Thyroid gland (tissue), 4 donors: ENCODE measurements at regions not wholly inside any gene's neighbourhood (a gene's known extent, or its start where the extent isn't known, plus 50 kb on each side); places are given as distances from the start of the nearest gene placed in this dataset.

Experiments
- DNase-seq, 2 donors: peaks; one replicate each; pipeline ENCODE4 v3.0.0-alpha.2; 2019
- H3K27ac ChIP-seq, 3 donors: fragments of 200-600 bp; sonication (generic); 1 replicate in 2 of 3; 2 replicates in 1 of 3; pipeline ENCODE4 v1.5.1; 2016 to 2019; ENCODE audit warnings: mild to moderate bottlenecking in 1 of 3, moderate library complexity in 1 of 3
- H3K27me3 ChIP-seq: fragments of 200-600 bp; sonication (generic); one replicate; pipeline ENCODE4 v1.5.1; 2019
- H3K36me3 ChIP-seq, 2 donors: fragments of 200-600 bp; sonication (generic); one replicate each; pipeline ENCODE4 v1.5.1; 2016 to 2019
- H3K4me1 ChIP-seq, 2 donors: fragments of 200-600 bp; sonication (generic); one replicate each; pipeline ENCODE4 v1.5.1; 2017 to 2019
- H3K4me3 ChIP-seq, 3 donors: fragments of 200-600 bp; sonication (generic); replicated peaks in 1 of 3; 1 replicate in 2 of 3; 2 replicates in 1 of 3; pipeline ENCODE4 v1.5.1; 2016; ENCODE audit warnings: mild to moderate bottlenecking in 1 of 3
- H3K9me3 ChIP-seq: fragments of 200-600 bp; sonication (generic); one replicate; pipeline ENCODE4 v1.5.1; 2017
- POLR2A ChIP-seq, 2 donors: fragments of 450-650 bp; IDR thresholded peaks; one replicate each; pipeline ENCODE4 v1.6.1; 2017; ENCODE audit warnings: antibody characterized with exemption in 2 of 2, mild to moderate bottlenecking in 2 of 2, moderate library complexity in 1 of 2
- WGBS, 2 donors: methylation state at CpG; one replicate each; pipeline ENCODE4 v1.1.5; 2017; 5-methylcytosine and 5-hydroxymethylcytosine counted together
- intact Hi-C: fragments of 100-400 bp; cut with DNase I; formaldehyde crosslinking; loops from one replicate; pipeline ENCODE4 v1.15.1; 2023
- TF ChIP-seq, protein P1 (sequence below), 6 experiments: fragments of 200-600 bp in 3 of 6; fragments of 450-650 bp in 3 of 6; sonication (generic) in 3 of 6; IDR thresholded peaks; one replicate each; pipeline ENCODE4 v1.5.1; 2016 to 2019; ENCODE audit warnings: antibody characterized with exemption in 6 of 6, mild to moderate bottlenecking in 2 of 6, inconsistent platforms in 1 of 6, moderate library complexity in 1 of 6

- no peaks in the 10 kb centered on the region for H3K27me3 ChIP-seq
- no peak overlapping the region for H3K4me3 ChIP-seq
- H3K4me1 ChIP-seq = peaks cover 0 to 8% of the 10 kb centered on the region in 2 donors
- DNase-seq = no peak
- H3K27ac ChIP-seq = no peak overlapping the region
- no peaks in the 10 kb centered on the region for H3K36me3 ChIP-seq
- 92 to 95% methylated on average over 3 of the region's 3 CpGs for WGBS, 2 donors
- intact Hi-C loops = no loop called here
- TF ChIP-seq, protein P1, sequence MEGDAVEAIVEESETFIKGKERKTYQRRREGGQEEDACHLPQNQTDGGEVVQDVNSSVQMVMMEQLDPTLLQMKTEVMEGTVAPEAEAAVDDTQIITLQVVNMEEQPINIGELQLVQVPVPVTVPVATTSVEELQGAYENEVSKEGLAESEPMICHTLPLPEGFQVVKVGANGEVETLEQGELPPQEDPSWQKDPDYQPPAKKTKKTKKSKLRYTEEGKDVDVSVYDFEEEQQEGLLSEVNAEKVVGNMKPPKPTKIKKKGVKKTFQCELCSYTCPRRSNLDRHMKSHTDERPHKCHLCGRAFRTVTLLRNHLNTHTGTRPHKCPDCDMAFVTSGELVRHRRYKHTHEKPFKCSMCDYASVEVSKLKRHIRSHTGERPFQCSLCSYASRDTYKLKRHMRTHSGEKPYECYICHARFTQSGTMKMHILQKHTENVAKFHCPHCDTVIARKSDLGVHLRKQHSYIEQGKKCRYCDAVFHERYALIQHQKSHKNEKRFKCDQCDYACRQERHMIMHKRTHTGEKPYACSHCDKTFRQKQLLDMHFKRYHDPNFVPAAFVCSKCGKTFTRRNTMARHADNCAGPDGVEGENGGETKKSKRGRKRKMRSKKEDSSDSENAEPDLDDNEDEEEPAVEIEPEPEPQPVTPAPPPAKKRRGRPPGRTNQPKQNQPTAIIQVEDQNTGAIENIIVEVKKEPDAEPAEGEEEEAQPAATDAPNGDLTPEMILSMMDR (IDR thresholded peaks at IDR 0.05) = no peak
- TF ChIP-seq POLR2A (IDR thresholded peaks at IDR 0.05) = no peak
- H3K9me3 ChIP-seq = no peaks in the 10 kb centered on the region
Measured at GRCh38 chr21:27201197-27201596, 234.3 kb upstream of the ADAMTS5 start.

- no peaks in the 10 kb centered on the region for H3K4me1 ChIP-seq
- no peak for DNase-seq
- no peaks in the 10 kb centered on the region for H3K27me3 ChIP-seq
- no peaks in the 10 kb centered on the region for H3K36me3 ChIP-seq
- TF ChIP-seq POLR2A (IDR thresholded peaks at IDR 0.05) = no peak
- TF ChIP-seq, protein P1 (IDR thresholded peaks at IDR 0.05) = no peak
- H3K27ac ChIP-seq = no peak overlapping the region
- no peaks in the 10 kb centered on the region for H3K9me3 ChIP-seq
- intact Hi-C loops = no loop called here
- H3K4me3 ChIP-seq = no peak overlapping the region
- 91 to 98% methylated on average over 3 of the region's 3 CpGs for WGBS, 2 donors
Measured at GRCh38 chr21:27196651-27197050, 229.8 kb upstream of the ADAMTS5 start.

DNA sequence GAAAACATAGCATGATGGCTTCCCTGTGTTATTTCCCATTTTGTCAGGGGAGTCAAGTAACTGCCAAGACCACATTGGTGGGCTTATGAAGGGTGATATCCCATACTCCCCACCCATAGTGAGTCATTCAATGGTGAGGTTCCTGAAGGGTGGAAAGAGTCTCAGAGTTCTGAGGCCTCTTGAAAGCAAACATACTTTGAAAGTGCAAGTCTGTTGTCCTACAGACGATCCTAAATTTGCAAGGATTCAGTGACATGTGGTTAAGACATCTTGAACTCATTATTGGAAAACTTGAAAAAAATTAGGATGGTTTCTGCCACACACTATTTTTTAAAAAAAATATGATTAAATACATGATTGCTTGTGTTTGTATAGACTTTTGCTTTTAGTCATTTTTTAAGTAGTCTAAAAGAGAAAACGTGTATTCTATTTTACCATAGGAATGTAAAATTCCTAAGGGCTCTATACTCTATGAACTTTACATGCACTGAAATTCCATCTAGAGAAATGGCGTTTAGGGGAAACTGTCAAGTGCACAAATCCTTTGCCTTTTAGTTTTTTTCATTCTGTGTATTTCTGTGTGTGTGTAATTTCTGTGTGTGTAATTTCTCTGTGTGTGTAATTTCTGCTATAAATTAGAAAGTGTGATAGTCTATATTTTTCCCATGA is 225.5 kb upstream of the ADAMTS5 start:
- DNase-seq = no peak
- WGBS, 2 donors = 80 to 87% methylated on average over 3 of the region's 3 CpGs

DNA sequence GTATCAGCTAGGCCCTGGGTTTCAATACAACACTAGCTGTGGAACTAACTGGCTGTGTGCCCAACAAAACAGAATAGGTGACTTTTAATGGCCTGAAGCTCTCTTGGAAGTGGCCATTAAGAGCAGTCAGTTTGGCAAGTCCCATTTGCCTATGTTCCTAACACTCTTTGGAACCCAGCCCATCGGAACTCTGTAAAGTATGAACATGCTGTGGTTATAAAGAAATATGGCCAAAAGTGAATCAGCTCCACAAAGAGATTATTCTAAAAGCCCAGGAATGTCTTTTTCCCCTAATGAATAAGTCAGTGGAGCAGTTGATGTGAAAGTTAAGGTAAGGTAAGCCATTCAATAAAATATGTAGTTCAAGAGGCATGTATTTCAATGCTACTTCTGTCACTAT is 223.7 kb upstream of the ADAMTS5 start:
- DNase-seq = peak; percentile 53 to 63
- no peaks in the 10 kb centered on the region for H3K9me3 ChIP-seq
- intact Hi-C loops = no loop called here

More for the DNA sequence above, 225.5 kb upstream of the ADAMTS5 start:
- TF ChIP-seq, protein P1 (IDR thresholded peaks at IDR 0.05) = no peak
- no peak for TF ChIP-seq POLR2A (IDR thresholded peaks at IDR 0.05)
- Histone ChIP-seq H3K36me3 (no peaks in the 10 kb centered on the region), H3K4me3 (no peak overlapping the region), H3K27me3 (no peaks in the 10 kb centered on the region), H3K27ac (no peak overlapping the region), H3K4me1 (peaks cover 6 to 12% of the 10 kb centered on the region in 2 donors), H3K9me3 (no peaks in the 10 kb centered on the region)
- intact Hi-C loops = no loop called here

DNA sequence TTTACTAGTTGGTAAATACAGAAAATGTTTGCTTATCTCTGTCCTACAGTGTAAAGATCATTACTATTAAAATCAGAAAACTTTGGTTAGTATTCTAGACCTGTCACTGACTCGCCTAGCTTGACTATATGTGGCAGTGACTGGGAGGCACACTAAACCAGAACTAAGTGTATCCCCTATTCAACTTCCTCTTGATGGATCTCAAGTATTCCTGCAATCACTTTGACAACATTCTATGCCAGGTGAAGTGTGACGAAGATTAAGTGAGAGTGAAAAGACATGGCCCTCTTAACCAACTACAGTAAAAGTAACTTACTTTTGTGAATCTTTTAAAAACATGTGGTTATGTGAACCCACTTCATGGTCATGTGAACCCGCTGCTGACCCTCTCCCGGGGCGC is 223.0 kb upstream of the ADAMTS5 start:
- intact Hi-C loops = no loop called here
- 19 to 32% methylated on average over 5 of the region's 5 CpGs for WGBS, 2 donors
- H3K4me3 ChIP-seq = no peak overlapping the region

More for the DNA sequence above, 223.7 kb upstream of the ADAMTS5 start:
- WGBS, 2 donors = 28 to 30% methylated on average over 1 of the region's 1 CpG
- TF ChIP-seq POLR2A (IDR thresholded peaks at IDR 0.05) = no peak
- TF ChIP-seq, protein P1 (IDR thresholded peaks at IDR 0.05) = no peak
- H3K4me3 ChIP-seq = no peak overlapping the region
- H3K27ac ChIP-seq = peak overlapping the region in 1 of 3 donors; percentile 38
- H3K36me3 ChIP-seq = no peaks in the 10 kb centered on the region
- H3K4me1 ChIP-seq = peaks cover 6 to 12% of the 10 kb centered on the region in 2 donors
- H3K27me3 ChIP-seq = no peaks in the 10 kb centered on the region

More for the DNA sequence above, 223.0 kb upstream of the ADAMTS5 start:
- TF ChIP-seq POLR2A (IDR thresholded peaks at IDR 0.05) = no peak
- TF ChIP-seq, protein P1 (IDR thresholded peaks at IDR 0.05) = no peak
- peak; percentile 28 to 38 for DNase-seq
- peaks cover 6 to 12% of the 10 kb centered on the region in 2 donors for H3K4me1 ChIP-seq
- H3K27ac ChIP-seq = peak overlapping the region in 1 of 3 donors; percentile 38
- H3K27me3 ChIP-seq = no peaks in the 10 kb centered on the region
- H3K9me3 ChIP-seq = no peaks in the 10 kb centered on the region
- H3K36me3 ChIP-seq = no peaks in the 10 kb centered on the region
